HG03196 (cell line): ENCODE measurements at regions not wholly inside any gene's neighbourhood (a gene's known extent, or its start where the extent isn't known, plus 50 kb on each side); places are given as distances from the start of the nearest gene placed in this dataset.
"Not testable (repeated sequence)": the region's sequence is repeated elsewhere in the genome, so short reads cannot be mapped to it uniquely, and the experiment has no call there.

Experiments
- ATAC-seq: cut with Tn5 transposase; IDR thresholded peaks from one replicate; pipeline ENCODE4 v1.9.1; 2021; ENCODE audit not compliant: unreplicated experiment

DNA sequence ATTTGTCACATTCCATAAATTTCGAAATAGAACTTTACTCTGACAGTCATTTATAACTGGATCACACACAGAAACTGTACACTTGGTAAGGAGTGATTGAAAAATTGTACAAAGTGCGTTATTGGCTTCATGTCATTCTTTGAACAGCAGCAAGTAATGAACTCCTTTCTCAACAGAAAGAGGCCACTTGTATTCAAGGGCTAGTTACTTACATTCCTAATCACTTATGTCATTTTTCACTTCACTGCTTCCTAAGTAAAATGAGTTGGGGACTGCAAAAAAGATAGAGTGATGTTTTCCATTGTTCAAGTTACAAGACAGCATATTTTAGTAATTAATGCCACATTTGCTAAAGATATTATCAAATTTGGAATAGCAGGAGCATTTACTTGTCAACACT lies 893.2 kb downstream of the DTWD2 start:
- ATAC-seq: no peak

DNA sequence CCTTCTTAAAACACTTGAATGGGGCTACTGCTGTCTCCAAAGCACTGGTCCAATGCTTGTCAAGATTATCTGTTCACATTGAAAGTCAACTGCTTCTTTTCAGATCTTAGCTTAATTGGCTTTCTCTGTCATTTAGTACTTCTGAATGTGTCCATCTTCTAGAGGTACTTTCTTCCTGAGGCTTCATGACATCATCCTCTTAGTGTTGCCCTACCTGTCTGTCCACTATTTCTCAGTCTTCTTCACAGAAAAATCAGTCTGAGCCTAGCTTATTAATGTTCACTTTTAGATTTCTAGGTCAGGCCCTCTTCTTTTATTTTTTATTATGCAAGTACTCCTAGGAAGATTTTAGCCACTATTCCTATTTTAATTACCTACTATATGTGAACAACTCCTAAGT lies 899.9 kb downstream of the DTWD2 start:
- no peak for ATAC-seq

DNA sequence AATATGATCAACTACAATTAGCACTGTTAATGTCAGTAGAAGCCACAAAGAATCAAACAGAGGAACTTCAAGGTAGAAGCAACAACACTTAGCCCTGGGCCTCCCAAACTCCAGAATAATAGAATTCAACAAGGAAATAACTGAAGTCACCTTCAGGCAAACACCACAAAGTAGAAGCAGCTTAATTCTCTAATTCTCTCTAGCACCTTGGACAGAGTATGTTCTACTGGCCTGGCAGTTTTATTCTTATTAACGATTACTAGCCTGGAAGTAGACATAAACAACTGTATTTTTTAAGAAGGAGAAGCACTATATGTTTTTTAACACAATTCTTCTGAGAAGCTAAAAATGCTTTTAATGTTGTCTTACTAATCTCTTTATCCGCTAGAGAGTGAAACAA lies 911.9 kb downstream of the DTWD2 start:
- ATAC-seq: no peak

DNA sequence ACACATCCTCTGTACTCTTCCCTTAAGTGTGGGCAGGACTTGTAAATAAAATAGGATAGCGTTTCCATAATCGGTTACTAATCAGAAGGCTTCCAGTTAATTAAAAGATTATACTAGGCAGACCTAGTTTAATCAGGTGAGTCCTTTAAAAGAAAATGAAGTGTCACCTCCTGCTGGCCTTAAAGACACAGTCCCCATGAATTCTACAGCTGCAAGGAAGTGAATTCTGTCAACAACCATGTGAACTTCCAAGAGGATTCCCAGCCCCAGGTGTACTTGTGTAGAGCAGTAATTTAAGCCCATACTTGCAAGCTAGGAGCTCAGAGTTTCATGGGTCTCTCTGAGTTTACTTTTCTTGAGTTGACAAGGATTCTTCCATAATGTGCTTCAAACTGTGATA lies 918.3 kb downstream of the DTWD2 start:
- ATAC-seq: no peak

DNA sequence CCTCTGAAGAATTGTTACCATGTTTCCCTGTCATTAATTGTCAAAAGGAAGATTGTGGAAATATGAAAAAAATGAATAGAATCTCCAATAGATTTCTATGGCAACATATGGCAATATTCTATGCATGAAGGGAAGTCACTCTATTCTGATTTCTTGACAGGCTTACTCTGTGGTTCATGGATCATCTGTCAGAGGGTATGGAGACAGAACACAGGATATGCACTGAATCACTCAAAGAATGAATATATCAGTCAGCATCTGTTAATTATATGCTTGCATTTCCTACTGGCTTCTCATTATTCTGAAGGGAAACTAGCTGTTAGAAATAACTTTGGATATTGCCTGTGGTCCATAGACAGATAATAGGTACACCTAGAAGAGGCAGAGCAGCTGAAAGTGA lies 918.9 kb downstream of the DTWD2 start:
- no peak for ATAC-seq

DNA sequence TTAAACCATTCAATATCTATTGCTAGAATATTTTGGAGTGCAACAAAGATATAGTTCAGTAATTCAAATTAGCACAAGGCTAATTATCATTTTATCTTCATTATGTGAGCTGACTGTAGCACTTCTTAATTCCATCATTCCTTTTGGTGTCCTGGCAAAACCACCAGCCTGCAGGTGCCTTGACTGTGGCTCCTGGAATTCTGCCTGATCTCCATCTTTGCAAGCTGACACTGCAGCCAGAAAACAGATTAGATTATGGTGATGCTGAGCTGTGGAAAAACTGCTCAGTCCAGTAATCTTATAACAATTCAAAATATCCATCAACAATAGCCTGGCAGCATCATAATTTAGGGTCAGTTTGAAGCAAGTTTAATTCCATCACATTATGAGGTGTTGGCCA lies 919.5 kb downstream of the DTWD2 start:
- no peak for ATAC-seq

DNA sequence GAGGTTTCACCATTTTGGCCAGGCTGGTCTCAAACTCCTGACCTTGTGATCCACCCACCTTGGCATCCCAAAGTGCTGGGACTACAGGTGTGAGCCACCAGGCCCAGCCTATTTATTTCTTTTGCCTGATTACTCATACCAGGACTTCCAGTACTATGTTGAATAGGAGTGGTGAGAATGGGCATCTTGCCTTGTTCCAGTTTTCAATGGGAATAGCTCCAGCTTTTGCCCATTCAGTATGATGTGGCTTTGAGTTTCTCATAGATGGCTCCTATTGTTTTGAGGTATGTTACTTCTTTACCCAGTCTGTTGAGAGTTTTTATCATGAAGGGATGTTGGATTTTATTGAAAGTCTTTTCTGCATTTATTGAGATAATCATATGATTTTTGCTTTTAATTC lies 924.5 kb downstream of the DTWD2 start:
- not testable (repeated sequence) for ATAC-seq

DNA sequence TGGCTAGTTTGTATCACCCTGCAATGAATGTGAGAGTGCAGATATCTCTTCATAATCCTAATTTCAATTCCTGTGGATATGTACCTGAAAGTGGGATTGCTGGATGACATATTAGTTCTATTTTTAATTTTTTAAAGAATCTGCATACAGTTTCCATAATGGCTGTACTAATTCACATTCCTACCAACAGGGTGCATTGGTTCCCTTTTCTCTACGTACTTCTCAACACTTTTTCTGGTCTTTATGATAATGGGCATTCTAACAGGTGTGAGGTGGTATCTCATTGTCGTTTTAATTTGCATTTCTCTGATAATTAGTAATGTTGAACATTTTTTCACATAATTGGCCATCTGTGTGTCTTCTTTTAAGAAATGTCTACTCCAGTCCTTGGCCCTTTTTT lies 927.5 kb downstream of the DTWD2 start:
- no peak for ATAC-seq

DNA sequence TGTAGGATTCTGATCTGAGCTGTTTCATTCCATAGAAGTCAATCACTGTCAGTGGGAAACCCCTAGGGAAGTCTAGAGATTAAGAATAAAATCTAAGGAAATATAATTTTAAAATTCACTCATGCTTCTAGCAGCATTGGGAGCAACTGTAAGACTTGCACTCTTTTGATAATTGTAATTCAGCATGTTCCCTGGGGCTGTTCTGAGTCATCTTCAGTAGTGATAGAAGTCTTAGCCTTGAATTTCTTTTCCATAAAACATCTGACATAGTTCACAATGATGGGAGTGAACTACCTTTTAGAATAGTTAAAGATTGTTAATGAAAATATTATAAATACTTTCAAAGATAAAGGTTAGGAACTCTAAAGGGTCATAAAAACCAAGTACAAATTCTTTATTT lies 935.8 kb downstream of the DTWD2 start:
- ATAC-seq: no peak

DNA sequence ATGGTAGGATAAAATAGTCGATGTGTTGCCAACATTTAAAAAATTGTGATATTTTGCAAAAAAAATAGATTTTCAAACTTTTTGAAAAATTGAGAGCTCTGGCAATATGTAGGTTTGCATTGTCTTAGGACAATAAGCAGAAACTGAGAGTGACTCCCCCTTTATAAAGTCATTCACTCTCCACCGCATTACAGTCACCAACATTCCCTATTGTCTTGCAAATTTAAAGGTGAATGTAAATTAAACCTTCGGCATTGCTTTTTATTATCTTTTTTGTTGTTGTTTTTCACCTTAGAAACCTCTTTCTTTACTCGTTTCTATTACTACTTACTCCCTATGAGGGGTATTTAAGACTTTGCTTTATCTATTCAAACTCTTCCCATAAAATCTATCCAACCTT lies 944.2 kb downstream of the DTWD2 start:
- no peak for ATAC-seq

DNA sequence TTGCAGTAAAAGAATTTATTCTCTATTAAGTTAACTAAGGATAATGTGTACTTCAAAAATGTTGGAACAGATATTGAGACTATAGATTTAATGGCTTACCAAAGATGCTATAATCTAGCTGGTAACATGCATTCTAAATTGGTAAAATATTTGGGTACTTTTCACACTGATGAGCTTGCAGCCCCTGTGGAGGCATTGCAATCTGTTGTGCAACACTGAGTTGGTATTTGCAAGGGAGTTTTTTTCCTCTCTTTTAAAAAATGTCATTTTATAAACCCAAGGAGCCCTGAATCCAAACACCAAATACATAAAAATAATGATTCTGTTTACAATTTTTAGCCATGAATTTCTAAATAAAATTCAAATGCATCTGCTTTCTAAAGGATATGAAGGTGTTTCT lies 944.8 kb downstream of the DTWD2 start:
- no peak for ATAC-seq

DNA sequence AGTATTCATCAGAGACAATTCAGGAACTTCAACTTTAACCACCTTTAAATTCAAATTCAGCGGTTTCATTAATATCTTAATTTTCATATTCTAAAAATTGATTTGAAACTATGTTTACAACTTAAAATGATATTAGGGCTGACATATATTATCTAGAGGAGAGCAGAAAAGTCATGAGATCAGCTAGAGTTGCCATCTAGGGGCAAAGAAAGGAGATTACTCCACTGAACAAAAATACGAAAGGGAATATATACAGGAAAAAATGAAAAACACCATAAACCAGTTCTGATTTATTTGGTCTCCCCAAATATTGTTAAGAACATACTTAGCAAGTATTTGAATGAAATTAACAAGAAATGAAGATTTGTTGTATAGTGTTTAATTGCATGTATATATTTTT lies 946.3 kb downstream of the DTWD2 start:
- ATAC-seq: no peak

DNA sequence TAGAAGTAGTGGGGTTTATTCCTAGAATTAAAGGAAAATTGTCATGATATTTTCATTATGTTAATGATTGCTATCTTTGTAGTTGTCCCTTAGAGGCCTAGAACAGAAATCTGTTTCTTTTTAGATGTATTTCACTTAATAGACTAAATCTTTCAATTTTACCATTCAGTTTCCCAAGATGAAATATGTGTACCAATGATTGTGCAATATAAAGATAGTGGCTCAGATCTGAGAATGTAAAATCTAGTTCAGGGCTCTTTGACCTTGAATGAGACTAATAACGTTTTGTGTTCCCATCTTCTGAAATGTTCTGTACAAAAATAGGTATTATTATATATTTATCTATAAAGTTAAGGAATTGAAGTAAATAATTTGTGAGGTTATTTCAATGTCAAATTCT lies 947.9 kb downstream of the DTWD2 start:
- ATAC-seq: no peak

DNA sequence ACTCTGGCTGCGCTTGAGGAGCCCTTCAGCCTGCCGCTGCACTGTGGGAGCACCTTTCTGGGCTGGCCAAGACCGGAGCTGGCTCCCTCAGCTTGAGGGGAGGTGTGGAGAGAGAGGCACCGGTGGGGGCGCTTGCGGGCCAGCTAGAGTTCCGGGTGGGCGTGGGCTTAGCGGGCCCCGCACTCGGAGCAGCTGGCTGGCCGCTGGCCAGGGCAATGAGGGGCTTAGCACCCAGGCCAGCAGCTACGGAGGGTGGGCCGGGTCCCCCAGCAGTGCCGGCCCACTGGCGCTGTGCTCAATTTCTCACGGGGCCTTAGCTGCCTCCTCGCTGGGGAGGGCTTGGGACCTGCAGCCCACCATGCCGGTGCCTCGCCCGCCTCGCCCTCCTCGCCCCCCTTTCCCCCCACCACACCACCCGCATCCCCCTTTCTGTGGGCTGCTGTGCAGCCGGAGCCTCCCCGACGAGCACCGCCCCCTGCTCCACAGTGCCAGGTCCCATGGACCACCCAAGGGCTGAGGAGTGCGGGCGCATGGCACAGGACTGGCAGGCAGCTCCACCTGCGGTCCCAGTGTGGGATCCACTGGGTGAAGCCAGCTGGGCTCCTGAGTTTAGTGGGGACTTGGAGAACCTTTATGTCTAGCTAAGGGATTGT lies 954.5 kb downstream of the DTWD2 start:
- no peak for ATAC-seq

DNA sequence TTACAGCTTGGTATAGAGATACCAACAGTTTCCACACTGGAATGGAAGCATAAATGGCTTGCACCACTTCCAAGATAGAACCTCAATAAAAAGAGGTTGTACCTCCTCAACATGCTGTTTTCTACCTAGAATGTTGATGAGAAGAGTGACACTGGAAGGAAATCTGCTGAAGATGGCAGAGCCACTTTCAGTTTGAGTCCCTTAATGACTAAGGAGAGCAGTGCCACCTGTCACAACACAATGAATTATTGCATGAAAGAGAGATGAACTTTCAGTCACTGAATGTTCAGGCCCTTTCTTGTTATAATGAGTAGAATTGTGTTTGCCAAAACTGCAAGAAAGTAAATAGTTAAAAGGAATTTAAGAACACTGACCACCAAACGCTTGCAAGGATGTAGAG lies 958.5 kb downstream of the DTWD2 start:
- ATAC-seq: no peak

DNA sequence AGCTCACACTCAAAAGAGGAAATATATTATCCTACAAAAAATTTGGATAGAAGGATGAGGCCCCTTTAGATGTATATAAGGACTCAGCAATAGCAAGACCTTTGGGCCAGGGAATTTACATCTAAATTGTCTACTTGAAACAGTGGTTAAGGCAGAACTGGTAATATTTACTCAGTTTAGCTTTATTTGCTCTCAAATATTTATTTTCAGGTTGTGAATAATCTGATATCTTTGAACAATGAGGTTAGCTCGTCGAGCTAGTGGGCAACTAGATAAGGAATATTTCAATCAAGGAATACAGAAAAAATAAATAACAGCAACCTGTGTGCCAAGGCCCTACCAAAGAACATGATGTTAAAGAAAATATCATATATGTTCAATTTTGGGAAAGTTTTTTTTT lies 966.3 kb downstream of the DTWD2 start:
- ATAC-seq: no peak

DNA sequence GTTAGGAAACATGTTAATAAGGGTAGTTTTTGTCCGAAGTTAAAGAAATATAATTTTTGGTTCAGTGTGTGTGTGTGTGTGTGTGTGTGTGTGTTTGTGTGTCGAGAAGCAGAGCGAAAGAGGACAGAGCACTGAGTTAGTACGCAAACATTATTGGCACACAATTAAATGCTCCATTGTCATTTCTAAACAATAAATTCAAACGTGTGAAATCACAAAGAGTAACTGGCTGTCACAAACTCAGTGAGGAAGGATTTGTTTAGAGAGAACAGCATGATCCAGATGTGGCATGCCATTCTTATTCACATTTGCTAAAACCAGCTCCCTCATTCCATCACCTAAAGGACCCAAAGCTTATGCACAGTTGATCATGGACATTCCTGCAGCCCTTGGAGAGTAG lies 970.8 kb downstream of the DTWD2 start:
- ATAC-seq: no peak

DNA sequence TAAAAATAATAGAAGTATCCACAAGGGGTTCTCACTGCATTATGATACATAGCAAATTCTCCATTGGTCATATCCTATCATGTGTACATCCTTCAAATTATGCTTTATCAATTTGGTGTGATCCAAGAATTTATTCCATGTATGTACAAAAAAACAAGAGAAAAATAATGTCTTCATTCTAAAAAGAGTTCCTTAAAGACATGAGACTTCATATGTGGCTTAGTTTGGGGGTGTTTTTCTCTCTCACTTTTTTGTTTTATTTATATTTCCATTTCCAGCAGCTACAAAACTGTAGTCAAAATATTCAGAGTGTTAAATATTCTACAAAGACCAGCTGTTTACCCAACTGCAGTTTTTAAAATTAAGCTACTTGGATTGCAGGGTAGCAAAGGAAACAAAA lies 972.0 kb downstream of the DTWD2 start:
- ATAC-seq: no peak

DNA sequence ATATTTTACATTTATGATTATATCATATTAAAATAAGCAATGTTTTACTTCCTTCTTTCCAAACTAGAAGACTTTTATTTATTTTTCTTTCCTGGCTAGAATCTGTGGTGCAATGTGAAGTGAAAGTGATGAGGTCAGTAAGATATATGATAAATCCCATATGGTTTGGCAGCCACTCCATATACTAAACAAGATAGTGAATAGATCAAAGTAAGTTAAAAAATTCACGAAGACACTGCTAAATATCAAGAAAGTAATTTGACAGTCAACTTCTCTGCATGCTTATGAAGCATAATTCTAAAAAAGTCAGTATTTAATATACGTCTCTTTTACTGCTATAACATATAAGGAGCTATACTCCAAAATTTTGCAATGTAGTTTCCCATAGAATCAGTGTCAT lies 972.8 kb downstream of the DTWD2 start:
- ATAC-seq: no peak

DNA sequence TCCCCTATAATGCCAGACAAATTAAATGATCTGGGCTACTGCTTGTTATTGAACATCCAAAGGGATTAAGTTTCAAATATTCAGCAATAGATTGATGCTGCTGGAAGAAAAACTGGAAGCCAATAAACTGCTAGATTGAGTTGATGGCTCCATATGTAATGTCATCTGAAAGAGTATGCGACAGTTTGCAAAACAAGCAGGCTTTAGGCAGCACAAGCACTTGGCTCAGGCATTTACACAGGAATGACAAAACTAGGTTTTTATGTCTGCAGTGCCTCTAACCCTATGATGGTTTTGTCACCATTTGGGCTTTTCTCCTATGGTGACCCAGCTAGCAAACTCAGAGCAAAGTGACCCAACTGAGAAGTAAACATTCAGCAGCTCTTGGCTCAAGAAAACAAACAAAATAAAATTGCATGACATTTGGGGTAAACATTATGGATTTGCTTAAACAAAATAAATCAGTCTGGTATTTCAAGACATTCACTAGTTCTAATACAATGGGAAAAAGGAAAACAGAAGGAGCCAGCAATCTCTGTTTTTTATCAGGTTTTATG lies 978.5 kb downstream of the DTWD2 start:
- ATAC-seq: no peak

DNA sequence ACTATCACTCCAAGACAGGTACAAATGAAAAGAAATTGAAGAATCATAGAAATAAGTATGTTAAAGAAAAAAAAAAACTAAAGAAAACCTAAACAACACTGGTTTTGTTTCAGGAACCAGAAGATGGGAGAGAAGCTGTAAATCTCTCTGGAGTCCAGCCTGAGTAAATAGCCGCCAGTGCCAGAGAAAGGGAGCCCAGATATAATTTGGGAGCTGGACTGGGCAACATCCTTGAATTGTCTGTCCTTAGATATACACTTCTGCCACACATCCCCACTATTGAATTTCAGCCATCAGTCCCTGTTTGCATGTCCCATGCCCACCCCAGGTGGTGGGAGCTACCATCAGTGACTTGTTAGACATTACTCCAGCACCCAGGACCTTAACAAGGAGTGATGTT lies 979.6 kb downstream of the DTWD2 start:
- ATAC-seq: no peak

DNA sequence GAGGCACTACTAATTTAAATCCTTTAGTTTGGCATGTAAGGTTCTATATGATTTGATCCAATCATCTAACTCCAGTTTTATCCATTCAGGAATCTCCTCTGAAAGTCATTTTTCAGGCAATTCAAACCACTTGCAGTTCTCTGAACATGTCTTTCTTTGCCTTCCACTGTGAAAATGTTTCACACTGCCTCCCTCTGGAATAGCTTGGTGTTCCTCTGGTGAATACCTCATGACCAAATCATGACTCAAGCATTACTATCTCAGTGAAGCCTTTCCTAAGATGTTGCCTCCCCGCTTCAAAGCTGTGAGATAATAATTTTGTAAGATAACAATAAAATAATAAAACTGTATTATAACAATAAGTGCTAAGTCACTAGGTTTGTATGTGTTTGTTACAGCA lies 981.1 kb downstream of the DTWD2 start:
- no peak for ATAC-seq

DNA sequence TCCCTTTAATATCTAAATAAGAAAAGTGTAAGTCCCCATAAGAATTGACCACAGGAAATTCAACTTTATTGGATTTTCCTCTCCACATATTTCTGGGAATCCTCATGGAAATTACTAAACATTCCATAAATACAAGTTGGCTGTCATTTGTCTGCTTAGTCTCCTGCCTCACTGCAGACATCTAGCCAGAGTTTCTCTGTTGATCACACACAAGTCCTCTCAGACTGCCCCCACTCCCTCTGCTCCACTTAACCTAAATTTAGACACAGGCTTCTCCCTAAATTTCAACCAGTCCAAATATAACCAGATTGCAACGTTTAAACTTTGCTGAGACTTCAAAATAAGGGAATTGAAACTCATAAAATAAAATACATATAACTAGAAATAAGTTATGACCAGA lies 982.1 kb downstream of the DTWD2 start:
- ATAC-seq: no peak
